Fibroblast of the aortic adventitia (primary cell): ENCODE measurements at regions not wholly inside any gene's neighbourhood (a gene's known extent, or its start where the extent isn't known, plus 50 kb on each side); places are given as distances from the start of the nearest gene placed in this dataset.

Experiments
- DNase-seq: peaks from one replicate; pipeline ENCODE4 v3.0.0-alpha.2; 2010; ENCODE audit warnings: low read depth
- H3K4me3 ChIP-seq: 2 replicates; pipeline ENCODE4 v1.5.1; 2011; ENCODE audit warnings: low read depth, mild to moderate bottlenecking, control low read depth, low read length, moderate library complexity
- TF ChIP-seq, protein P1 (sequence below): IDR thresholded peaks from 2 replicates; pipeline ENCODE4 v1.5.1; 2011; ENCODE audit warnings: mild to moderate bottlenecking, low read length, control low read depth, inconsistent platforms; ENCODE audit not compliant: insufficient read depth

DNA sequence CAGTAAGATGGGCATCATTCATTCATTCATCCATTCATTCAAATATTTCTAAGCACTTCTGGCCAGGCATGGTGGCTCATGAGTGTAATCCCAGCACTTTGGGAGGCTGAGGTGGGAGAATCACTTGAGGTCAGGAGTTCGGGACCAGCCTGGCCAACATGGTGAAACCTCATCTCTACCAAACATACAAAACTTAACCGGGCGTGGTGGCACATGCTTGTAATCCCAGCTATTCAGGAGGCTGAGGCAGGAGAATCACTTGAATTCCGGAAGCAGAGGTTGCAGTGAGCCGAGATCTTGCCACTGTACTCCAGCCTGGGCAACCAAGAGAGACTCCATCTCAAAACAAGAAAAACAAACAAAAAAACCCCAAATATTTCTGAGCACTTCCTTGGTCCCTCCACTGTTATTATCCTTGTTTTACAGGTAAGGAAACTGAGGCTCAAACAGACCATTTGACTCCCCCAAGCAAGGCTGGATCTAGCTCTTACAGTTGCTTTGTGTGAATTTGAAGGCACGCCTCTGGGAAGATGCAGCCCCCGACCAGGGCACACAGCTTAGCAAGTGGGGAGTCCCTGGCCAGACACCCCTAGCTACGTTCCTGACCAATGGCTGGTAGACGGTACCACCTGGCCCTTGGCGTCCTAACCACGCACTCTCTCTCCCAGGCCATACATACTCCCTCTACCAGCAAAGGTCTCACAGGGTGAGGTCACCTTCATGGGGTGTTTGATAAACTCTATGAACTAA is 50.6 kb upstream of the ODC1 start:
- DNase-seq, result no peak
- no peak overlapping the region for H3K4me3 ChIP-seq
- TF ChIP-seq, protein P1, sequence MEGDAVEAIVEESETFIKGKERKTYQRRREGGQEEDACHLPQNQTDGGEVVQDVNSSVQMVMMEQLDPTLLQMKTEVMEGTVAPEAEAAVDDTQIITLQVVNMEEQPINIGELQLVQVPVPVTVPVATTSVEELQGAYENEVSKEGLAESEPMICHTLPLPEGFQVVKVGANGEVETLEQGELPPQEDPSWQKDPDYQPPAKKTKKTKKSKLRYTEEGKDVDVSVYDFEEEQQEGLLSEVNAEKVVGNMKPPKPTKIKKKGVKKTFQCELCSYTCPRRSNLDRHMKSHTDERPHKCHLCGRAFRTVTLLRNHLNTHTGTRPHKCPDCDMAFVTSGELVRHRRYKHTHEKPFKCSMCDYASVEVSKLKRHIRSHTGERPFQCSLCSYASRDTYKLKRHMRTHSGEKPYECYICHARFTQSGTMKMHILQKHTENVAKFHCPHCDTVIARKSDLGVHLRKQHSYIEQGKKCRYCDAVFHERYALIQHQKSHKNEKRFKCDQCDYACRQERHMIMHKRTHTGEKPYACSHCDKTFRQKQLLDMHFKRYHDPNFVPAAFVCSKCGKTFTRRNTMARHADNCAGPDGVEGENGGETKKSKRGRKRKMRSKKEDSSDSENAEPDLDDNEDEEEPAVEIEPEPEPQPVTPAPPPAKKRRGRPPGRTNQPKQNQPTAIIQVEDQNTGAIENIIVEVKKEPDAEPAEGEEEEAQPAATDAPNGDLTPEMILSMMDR, result no peak
